SK-N-SH (cell line): ENCODE measurements at regions not wholly inside any gene's neighbourhood (a gene's known extent, or its start where the extent isn't known, plus 50 kb on each side); places are given as distances from the start of the nearest gene placed in this dataset.

Source experiments
- EP300 ChIP-seq, 2 experiments: IDR thresholded peaks; 2 replicates each; pipeline versions ENCODE4 v1.4.0 to v1.6.1; 2012; ENCODE audit warnings: borderline replicate concordance in 1 of 2, low read depth in 1 of 2, low read length in 1 of 2
- EZH2phosphoT487 ChIP-seq: fragments of 200-600 bp; sonication (generic); IDR thresholded peaks from 2 replicates; pipeline ENCODE4 v1.6.1; 2017; ENCODE audit warnings: low read depth, mixed run types, mild to moderate bottlenecking, antibody characterized with exemption, moderate library complexity, borderline replicate concordance
- MAX ChIP-seq: IDR thresholded peaks from 2 replicates; pipeline ENCODE4 v1.4.0; 2012; ENCODE audit warnings: low read depth
- PBX3 ChIP-seq: IDR thresholded peaks from 2 replicates; pipeline ENCODE4; 2012
- POLR2AphosphoS5 ChIP-seq: IDR thresholded peaks from 2 replicates; pipeline ENCODE4 v1.6.1; 2012; ENCODE audit warnings: low read depth, low read length
- RAD21 ChIP-seq: IDR thresholded peaks from 2 replicates; pipeline ENCODE4 v1.6.1; 2012; ENCODE audit warnings: mild to moderate bottlenecking, low read length
- REST ChIP-seq: IDR thresholded peaks from 2 replicates; pipeline ENCODE4 v1.6.1; 2012; ENCODE audit warnings: mild to moderate bottlenecking, low read depth, low read length, moderate library complexity
- SMC3 ChIP-seq: IDR thresholded peaks from 2 replicates; pipeline ENCODE4 v1.6.1; 2012; ENCODE audit warnings: low read depth, low read length, improper control_type of control experiment
- TCF12 ChIP-seq: IDR thresholded peaks from 2 replicates; pipeline ENCODE4 v1.4.0; 2012
- TEAD4 ChIP-seq: IDR thresholded peaks from 2 replicates; pipeline ENCODE4 v1.4.0; 2012; ENCODE audit warnings: mild to moderate bottlenecking, borderline replicate concordance; ENCODE audit not compliant: insufficient read depth
- YY1 ChIP-seq: IDR thresholded peaks from 2 replicates; pipeline ENCODE4 v1.4.0; 2012; ENCODE audit warnings: low read depth, mild to moderate bottlenecking
- TF ChIP-seq, protein P1 (sequence below): fragments of 200-600 bp; sonication (generic); IDR thresholded peaks from 2 replicates; pipeline ENCODE4 v1.6.1; 2017; ENCODE audit warnings: antibody characterized with exemption, mild to moderate bottlenecking, moderate library complexity
- TF ChIP-seq, protein P2 (sequence below): fragments of 150-350 bp; IDR thresholded peaks from 2 replicates; pipeline ENCODE4 v1.6.1; 2016; ENCODE audit warnings: mild to moderate bottlenecking, low read depth, low read length
- TF ChIP-seq, protein P3 (sequence below): fragments of 150-350 bp; IDR thresholded peaks from 2 replicates; pipeline ENCODE4 v1.6.1; 2017; ENCODE audit warnings: antibody characterized with exemption, low read length, low read depth, borderline replicate concordance

GRCh38 chr7:68291710-68292109, 1295.1 kb downstream of the TYW1 start:
- TF ChIP-seq, protein P1, sequence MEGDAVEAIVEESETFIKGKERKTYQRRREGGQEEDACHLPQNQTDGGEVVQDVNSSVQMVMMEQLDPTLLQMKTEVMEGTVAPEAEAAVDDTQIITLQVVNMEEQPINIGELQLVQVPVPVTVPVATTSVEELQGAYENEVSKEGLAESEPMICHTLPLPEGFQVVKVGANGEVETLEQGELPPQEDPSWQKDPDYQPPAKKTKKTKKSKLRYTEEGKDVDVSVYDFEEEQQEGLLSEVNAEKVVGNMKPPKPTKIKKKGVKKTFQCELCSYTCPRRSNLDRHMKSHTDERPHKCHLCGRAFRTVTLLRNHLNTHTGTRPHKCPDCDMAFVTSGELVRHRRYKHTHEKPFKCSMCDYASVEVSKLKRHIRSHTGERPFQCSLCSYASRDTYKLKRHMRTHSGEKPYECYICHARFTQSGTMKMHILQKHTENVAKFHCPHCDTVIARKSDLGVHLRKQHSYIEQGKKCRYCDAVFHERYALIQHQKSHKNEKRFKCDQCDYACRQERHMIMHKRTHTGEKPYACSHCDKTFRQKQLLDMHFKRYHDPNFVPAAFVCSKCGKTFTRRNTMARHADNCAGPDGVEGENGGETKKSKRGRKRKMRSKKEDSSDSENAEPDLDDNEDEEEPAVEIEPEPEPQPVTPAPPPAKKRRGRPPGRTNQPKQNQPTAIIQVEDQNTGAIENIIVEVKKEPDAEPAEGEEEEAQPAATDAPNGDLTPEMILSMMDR: no peak
- TF ChIP-seq EZH2phosphoT487 (no peak), MAX (no peak), EP300 (IDR thresholded peaks at IDR 0.05; ENCODE audit: borderline replicate concordance in 1 of 2, low read depth in 1 of 2, low read length in 1 of 2) (no peak), YY1 (no peak), PBX3 (no peak), SMC3 (no peak), TEAD4 (no peak), POLR2AphosphoS5 (no peak), RAD21 (no peak), TCF12 (no peak), REST (no peak)
- TF ChIP-seq, protein P2, sequence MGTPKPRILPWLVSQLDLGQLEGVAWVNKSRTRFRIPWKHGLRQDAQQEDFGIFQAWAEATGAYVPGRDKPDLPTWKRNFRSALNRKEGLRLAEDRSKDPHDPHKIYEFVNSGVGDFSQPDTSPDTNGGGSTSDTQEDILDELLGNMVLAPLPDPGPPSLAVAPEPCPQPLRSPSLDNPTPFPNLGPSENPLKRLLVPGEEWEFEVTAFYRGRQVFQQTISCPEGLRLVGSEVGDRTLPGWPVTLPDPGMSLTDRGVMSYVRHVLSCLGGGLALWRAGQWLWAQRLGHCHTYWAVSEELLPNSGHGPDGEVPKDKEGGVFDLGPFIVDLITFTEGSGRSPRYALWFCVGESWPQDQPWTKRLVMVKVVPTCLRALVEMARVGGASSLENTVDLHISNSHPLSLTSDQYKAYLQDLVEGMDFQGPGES: no peak
- TF ChIP-seq, protein P3, sequence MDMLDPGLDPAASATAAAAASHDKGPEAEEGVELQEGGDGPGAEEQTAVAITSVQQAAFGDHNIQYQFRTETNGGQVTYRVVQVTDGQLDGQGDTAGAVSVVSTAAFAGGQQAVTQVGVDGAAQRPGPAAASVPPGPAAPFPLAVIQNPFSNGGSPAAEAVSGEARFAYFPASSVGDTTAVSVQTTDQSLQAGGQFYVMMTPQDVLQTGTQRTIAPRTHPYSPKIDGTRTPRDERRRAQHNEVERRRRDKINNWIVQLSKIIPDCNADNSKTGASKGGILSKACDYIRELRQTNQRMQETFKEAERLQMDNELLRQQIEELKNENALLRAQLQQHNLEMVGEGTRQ: no peak
